ENCODE measurements at regions not wholly inside any gene's neighbourhood (a gene's known extent, or its start where the extent isn't known, plus 50 kb on each side); places are given as distances from the start of the nearest gene placed in this dataset.

DNA sequence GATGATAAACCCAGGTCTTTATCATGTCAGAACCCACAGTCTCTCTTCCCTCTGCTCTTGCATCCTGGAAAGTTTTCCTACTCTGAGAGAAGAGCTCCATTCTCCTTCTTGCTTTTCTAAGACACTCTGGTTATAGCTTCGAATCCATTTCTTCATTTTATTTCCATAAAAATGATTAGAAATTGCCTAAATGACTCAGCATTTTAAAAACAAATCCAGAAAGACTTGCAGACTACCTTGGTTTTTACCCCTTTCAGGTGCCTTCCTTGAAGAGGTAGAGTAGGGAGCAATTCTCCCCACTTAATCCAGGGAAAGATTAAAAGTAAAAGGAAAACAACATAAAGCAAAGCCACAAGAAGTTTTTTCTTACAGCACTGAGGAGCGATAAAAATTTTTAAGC, 1256.0 kb downstream of the ROBO1 start:
- TF ChIP-seq, protein P1, sequence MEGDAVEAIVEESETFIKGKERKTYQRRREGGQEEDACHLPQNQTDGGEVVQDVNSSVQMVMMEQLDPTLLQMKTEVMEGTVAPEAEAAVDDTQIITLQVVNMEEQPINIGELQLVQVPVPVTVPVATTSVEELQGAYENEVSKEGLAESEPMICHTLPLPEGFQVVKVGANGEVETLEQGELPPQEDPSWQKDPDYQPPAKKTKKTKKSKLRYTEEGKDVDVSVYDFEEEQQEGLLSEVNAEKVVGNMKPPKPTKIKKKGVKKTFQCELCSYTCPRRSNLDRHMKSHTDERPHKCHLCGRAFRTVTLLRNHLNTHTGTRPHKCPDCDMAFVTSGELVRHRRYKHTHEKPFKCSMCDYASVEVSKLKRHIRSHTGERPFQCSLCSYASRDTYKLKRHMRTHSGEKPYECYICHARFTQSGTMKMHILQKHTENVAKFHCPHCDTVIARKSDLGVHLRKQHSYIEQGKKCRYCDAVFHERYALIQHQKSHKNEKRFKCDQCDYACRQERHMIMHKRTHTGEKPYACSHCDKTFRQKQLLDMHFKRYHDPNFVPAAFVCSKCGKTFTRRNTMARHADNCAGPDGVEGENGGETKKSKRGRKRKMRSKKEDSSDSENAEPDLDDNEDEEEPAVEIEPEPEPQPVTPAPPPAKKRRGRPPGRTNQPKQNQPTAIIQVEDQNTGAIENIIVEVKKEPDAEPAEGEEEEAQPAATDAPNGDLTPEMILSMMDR (IDR thresholded peaks at IDR 0.05), result no peak
- TF ChIP-seq POLR2AphosphoS5 (IDR thresholded peaks at IDR 0.05) (no peak), EP300 (IDR thresholded peaks at IDR 0.05) (no peak)

Measured in upper lobe of left lung (tissue), 4 donors.